RPMI7951 (cell line): ENCODE measurements at regions not wholly inside any gene's neighbourhood (a gene's known extent, or its start where the extent isn't known, plus 50 kb on each side); places are given as distances from the start of the nearest gene placed in this dataset.

Source experiments
- DNase-seq: peaks from one replicate; pipeline ENCODE4 v3.0.0-alpha.2; 2012; ENCODE audit warnings: low read depth

- no peak for DNase-seq
Observed at GRCh38 chr14:98162856-98163805, 1108.9 kb downstream of the BCL11B start.

GRCh38 chr14:98163873-98164272 lies 1108.1 kb downstream of the BCL11B start:
- DNase-seq = no peak

- DNase-seq = no peak
Observed at GRCh38 chr14:98165976-98166375, 1106.0 kb downstream of the BCL11B start.

GRCh38 chr14:98167275-98167674 lies 1104.7 kb downstream of the BCL11B start:
- DNase-seq = no peak

- no peak for DNase-seq
Observed at GRCh38 chr14:98167705-98168104, 1104.3 kb downstream of the BCL11B start.

- no peak for DNase-seq
Observed at GRCh38 chr14:98168211-98168985, 1103.6 kb downstream of the BCL11B start.

GRCh38 chr14:98169170-98169587 lies 1102.8 kb downstream of the BCL11B start:
- no peak for DNase-seq

GRCh38 chr14:98170575-98170974 lies 1101.4 kb downstream of the BCL11B start:
- DNase-seq = no peak

- no peak for DNase-seq
Observed at GRCh38 chr14:98171654-98172053, 1100.3 kb downstream of the BCL11B start.

- no peak for DNase-seq
Observed at GRCh38 chr14:98172243-98172778, 1099.7 kb downstream of the BCL11B start.

- DNase-seq = no peak
Observed at GRCh38 chr14:98173305-98173704, 1098.7 kb downstream of the BCL11B start.

- no peak for DNase-seq
Observed at GRCh38 chr14:98174041-98174440, 1098.0 kb downstream of the BCL11B start.

- DNase-seq = no peak
Observed at GRCh38 chr14:98175436-98175835, 1096.6 kb downstream of the BCL11B start.

GRCh38 chr14:98175881-98176280 lies 1096.1 kb downstream of the BCL11B start:
- no peak for DNase-seq

GRCh38 chr14:98176892-98177291 lies 1095.1 kb downstream of the BCL11B start:
- DNase-seq = no peak

GRCh38 chr14:98177551-98177950 lies 1094.4 kb downstream of the BCL11B start:
- no peak for DNase-seq

GRCh38 chr14:98181241-98181640 lies 1090.8 kb downstream of the BCL11B start:
- DNase-seq = no peak

- no peak for DNase-seq
Observed at GRCh38 chr14:98181768-98182167, 1090.2 kb downstream of the BCL11B start.

- peak; percentile 0 for DNase-seq
Observed at GRCh38 chr14:98182393-98183055, 1089.5 kb downstream of the BCL11B start.

- DNase-seq = no peak
Observed at GRCh38 chr14:98183556-98183955, 1088.4 kb downstream of the BCL11B start.

- DNase-seq = no peak
Observed at GRCh38 chr14:98184457-98184856, 1087.5 kb downstream of the BCL11B start.

- no peak for DNase-seq
Observed at GRCh38 chr14:98185036-98185435, 1087.0 kb downstream of the BCL11B start.
